HEK293T (cell line): ENCODE measurements at regions not wholly inside any gene's neighbourhood (a gene's known extent, or its start where the extent isn't known, plus 50 kb on each side); places are given as distances from the start of the nearest gene placed in this dataset.

Experiments
- ARNT ChIP-seq: fragments of 450-650 bp; IDR thresholded peaks from 2 replicates; pipeline ENCODE4 v1.6.1; 2017; ENCODE audit warnings: mild to moderate bottlenecking
- FOXM1 ChIP-seq: fragments of 450-650 bp; IDR thresholded peaks from 2 replicates; pipeline ENCODE4 v1.6.1; 2017; ENCODE audit warnings: mild to moderate bottlenecking, borderline replicate concordance
- PKNOX1 ChIP-seq: fragments of 450-650 bp; IDR thresholded peaks from 2 replicates; pipeline ENCODE4 v1.6.1; 2016
- SUZ12 ChIP-seq: fragments of 450-650 bp; IDR thresholded peaks from 2 replicates; pipeline ENCODE4 v1.6.1; 2016; ENCODE audit warnings: mild to moderate bottlenecking
- TARDBP ChIP-seq: fragments of 450-650 bp; IDR thresholded peaks from 2 replicates; pipeline ENCODE4 v1.6.1; 2016
- ZNF384 ChIP-seq: fragments of 450-650 bp; IDR thresholded peaks from 2 replicates; pipeline ENCODE4 v1.6.1; 2016

GRCh38 chr1:201739080-201739479, 89.9 kb upstream of the IPO9 start:
- TF ChIP-seq TARDBP (no peak), ARNT (no peak), PKNOX1 (no peak), SUZ12 (no peak), ZNF384 (no peak), FOXM1 (no peak)
